ENCODE measurements at regions not wholly inside any gene's neighbourhood (a gene's known extent, or its start where the extent isn't known, plus 50 kb on each side); places are given as distances from the start of the nearest gene placed in this dataset.

DNA sequence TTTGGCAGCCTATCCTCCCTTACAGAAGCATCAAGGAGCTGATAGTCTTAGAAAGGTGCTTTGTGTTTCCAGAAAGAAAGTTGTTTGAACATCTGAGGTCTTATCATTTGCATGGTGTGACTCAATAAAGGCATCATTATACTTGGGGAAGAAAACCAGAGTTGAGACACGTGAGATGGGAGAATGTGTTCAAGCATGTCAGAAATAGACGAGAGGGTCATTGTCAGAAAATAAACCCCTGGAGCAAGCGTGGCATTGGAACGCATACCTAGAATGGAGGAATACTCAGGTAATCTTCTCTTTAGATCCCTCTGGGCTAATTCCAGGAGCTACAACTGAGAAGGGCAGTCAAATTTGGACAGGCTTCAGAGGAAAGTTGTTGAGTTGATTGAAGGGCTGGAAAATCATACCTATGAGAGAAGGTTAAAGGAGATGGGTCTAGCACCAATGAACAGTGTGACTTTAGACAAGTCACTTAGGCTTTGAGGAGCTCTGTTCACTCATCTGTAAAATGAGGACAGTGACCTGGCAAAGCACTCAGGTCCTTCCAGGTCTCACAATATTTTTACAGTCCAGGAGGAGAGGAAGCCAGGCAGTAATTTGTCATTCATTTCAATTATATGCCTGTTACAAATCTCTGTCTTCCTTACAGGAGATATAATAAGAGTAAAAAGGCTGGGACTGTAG, 101.3 kb upstream of the C1orf21 start:
- TF ChIP-seq, protein P1, sequence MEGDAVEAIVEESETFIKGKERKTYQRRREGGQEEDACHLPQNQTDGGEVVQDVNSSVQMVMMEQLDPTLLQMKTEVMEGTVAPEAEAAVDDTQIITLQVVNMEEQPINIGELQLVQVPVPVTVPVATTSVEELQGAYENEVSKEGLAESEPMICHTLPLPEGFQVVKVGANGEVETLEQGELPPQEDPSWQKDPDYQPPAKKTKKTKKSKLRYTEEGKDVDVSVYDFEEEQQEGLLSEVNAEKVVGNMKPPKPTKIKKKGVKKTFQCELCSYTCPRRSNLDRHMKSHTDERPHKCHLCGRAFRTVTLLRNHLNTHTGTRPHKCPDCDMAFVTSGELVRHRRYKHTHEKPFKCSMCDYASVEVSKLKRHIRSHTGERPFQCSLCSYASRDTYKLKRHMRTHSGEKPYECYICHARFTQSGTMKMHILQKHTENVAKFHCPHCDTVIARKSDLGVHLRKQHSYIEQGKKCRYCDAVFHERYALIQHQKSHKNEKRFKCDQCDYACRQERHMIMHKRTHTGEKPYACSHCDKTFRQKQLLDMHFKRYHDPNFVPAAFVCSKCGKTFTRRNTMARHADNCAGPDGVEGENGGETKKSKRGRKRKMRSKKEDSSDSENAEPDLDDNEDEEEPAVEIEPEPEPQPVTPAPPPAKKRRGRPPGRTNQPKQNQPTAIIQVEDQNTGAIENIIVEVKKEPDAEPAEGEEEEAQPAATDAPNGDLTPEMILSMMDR (IDR thresholded peaks at IDR 0.05): no peak
- TF ChIP-seq EZH2 (IDR thresholded peaks at IDR 0.05; ENCODE audit: borderline replicate concordance, insufficient read depth, low read depth, low read length, poor library complexity, severe bottlenecking): no peak
